ENCODE measurements at regions not wholly inside any gene's neighbourhood (a gene's known extent, or its start where the extent isn't known, plus 50 kb on each side); places are given as distances from the start of the nearest gene placed in this dataset.

GRCh38 chr2:40564184-40564583, 112.3 kb upstream of the SLC8A1 start:
- H3K36me3 ChIP-seq (ENCODE audit: control insufficient read depth in 4 of 4, insufficient read depth in 3 of 4, low read depth in 1 of 4, low read length in 3 of 4), result no peaks in the 10 kb centered on the region
- no peaks in the 10 kb centered on the region for H3K27me3 ChIP-seq (ENCODE audit: control insufficient read depth in 4 of 4, insufficient read depth in 4 of 4, low read length in 3 of 4)
- TF ChIP-seq HNF4G (IDR thresholded peaks at IDR 0.05), result no peak
- no peak for TF ChIP-seq RXRA (IDR thresholded peaks at IDR 0.05)
- TF ChIP-seq YY1 (IDR thresholded peaks at IDR 0.05), result no peak
- no peak for TF ChIP-seq CTCF (IDR thresholded peaks at IDR 0.05; ENCODE audit: low read depth, low read length, missing input control)
- 35% methylated on average over 2 of the region's 2 CpGs for WGBS
- H3K27ac ChIP-seq (ENCODE audit: low read depth in 1 of 2, low read length in 2 of 2), result no peak overlapping the region
- no peak for DNase-seq (ENCODE audit: low spot score)
- no peak overlapping the region for H3K4me3 ChIP-seq (ENCODE audit: low read depth in 1 of 3, low read length in 3 of 3)
- no peaks in the 10 kb centered on the region for H3K4me1 ChIP-seq (ENCODE audit: control insufficient read depth in 4 of 4, insufficient read depth in 4 of 4, low read length in 3 of 4)
- no peaks in the 10 kb centered on the region for H3K9me3 ChIP-seq (ENCODE audit: control insufficient read depth in 4 of 4, low read length in 3 of 4)
- H3K9ac ChIP-seq (ENCODE audit: low read depth in 1 of 2, low read length in 2 of 2), result no peak overlapping the region

- no peaks in the 10 kb centered on the region for H3K4me1 ChIP-seq (ENCODE audit: control insufficient read depth in 4 of 4, insufficient read depth in 4 of 4, low read length in 3 of 4)
- H3K9me3 ChIP-seq (ENCODE audit: control insufficient read depth in 4 of 4, low read length in 3 of 4), result no peaks in the 10 kb centered on the region
- no peak overlapping the region for H3K4me3 ChIP-seq (ENCODE audit: low read depth in 1 of 3, low read length in 3 of 3)
- H3K27me3 ChIP-seq (ENCODE audit: control insufficient read depth in 4 of 4, insufficient read depth in 4 of 4, low read length in 3 of 4), result no peaks in the 10 kb centered on the region
- H3K36me3 ChIP-seq (ENCODE audit: control insufficient read depth in 4 of 4, insufficient read depth in 3 of 4, low read depth in 1 of 4, low read length in 3 of 4), result no peaks in the 10 kb centered on the region
- DNase-seq (ENCODE audit: low spot score), result no peak
- H3K9ac ChIP-seq (ENCODE audit: low read depth in 1 of 2, low read length in 2 of 2), result no peak overlapping the region
- TF ChIP-seq MAX (IDR thresholded peaks at IDR 0.05) (no peak), HNF4A (conservative IDR thresholded peaks at IDR 0.05) (no peak), ATF3 (IDR thresholded peaks at IDR 0.05) (no peak), HNF4G (IDR thresholded peaks at IDR 0.05) (no peak), CTCF (IDR thresholded peaks at IDR 0.05; ENCODE audit: low read depth, low read length, missing input control) (no peak), TAF1 (conservative IDR thresholded peaks at IDR 0.05) (no peak), JUND (IDR thresholded peaks at IDR 0.05) (no peak), YY1 (IDR thresholded peaks at IDR 0.05) (no peak), SP1 (IDR thresholded peaks at IDR 0.05) (no peak), ZBTB33 (IDR thresholded peaks at IDR 0.05) (no peak), FOXA1 (IDR thresholded peaks at IDR 0.05) (no peak), REST (IDR thresholded peaks at IDR 0.05) (no peak), RAD21 (IDR thresholded peaks at IDR 0.05) (no peak), EGR1 (IDR thresholded peaks at IDR 0.05; ENCODE audit: low read depth in 2 of 2) (no peak), GABPA (IDR thresholded peaks at IDR 0.05 in 1 of 2, conservative IDR thresholded peaks at IDR 0.05 in 1 of 2) (no peak), FOXA2 (IDR thresholded peaks at IDR 0.05) (no peak), RXRA (IDR thresholded peaks at IDR 0.05) (no peak), NR2F2 (IDR thresholded peaks at IDR 0.05) (no peak)
- no peak overlapping the region for H3K27ac ChIP-seq (ENCODE audit: low read depth in 1 of 2, low read length in 2 of 2)
- 27% methylated on average over 1 of the region's 1 CpG for WGBS
Measured at GRCh38 chr2:40579247-40579646, 127.4 kb upstream of the SLC8A1 start.
